Esophagus muscularis mucosa (tissue), 4 donors: ENCODE measurements at regions not wholly inside any gene's neighbourhood (a gene's known extent, or its start where the extent isn't known, plus 50 kb on each side); places are given as distances from the start of the nearest gene placed in this dataset.

ENCODE experiments used
- DNase-seq: peaks from one replicate; pipeline ENCODE4 v3.0.0-alpha.2; 2017; ENCODE audit errors: extremely low spot score
- H3K27ac ChIP-seq, 4 donors: fragments of 200-600 bp; sonication (generic); replicated peaks in 1 of 4; 1 replicate in 3 of 4; 2 replicates in 1 of 4; pipeline ENCODE4 v1.5.1; 2016 to 2019; ENCODE audit warnings: mild to moderate bottlenecking in 1 of 4
- H3K27me3 ChIP-seq, 4 donors: fragments of 200-600 bp; sonication (generic); one replicate each; pipeline versions ENCODE4 v1.5.1 to v1.6.0; 2016 to 2019
- H3K36me3 ChIP-seq, 4 donors: fragments of 200-600 bp; sonication (generic); one replicate each; pipeline ENCODE4 v1.5.1; 2016 to 2019
- H3K4me1 ChIP-seq, 4 donors: fragments of 200-600 bp; sonication (generic); one replicate each; pipeline ENCODE4 v1.5.1; 2016 to 2019
- H3K4me3 ChIP-seq, 4 donors: fragments of 200-600 bp; sonication (generic); 1 replicate in 2 of 4; 2 replicates in 2 of 4; pipeline ENCODE4 v1.5.1; 2016 to 2019; ENCODE audit warnings: mild to moderate bottlenecking in 4 of 4, moderate library complexity in 1 of 4
- H3K9me3 ChIP-seq, 4 donors: fragments of 200-600 bp; sonication (generic); 1 replicate in 3 of 4; 2 replicates in 1 of 4; pipeline ENCODE4 v1.5.1; 2016 to 2019
- EP300 ChIP-seq: sonication (generic); formaldehyde crosslinking; IDR thresholded peaks from one replicate; pipeline ENCODE4 v1.6.1; 2017; ENCODE audit warnings: antibody characterized with exemption
- POLR2A ChIP-seq: fragments of 450-650 bp; IDR thresholded peaks from one replicate; pipeline ENCODE4 v1.6.1; 2017; ENCODE audit warnings: antibody characterized with exemption, moderate library complexity, mild to moderate bottlenecking, low read depth
- POLR2AphosphoS5 ChIP-seq, 2 donors: sonication (generic); formaldehyde crosslinking; IDR thresholded peaks; one replicate each; pipeline ENCODE4 v1.6.1; 2017; ENCODE audit warnings: antibody characterized with exemption in 2 of 2
- WGBS: methylation state at CpG from one replicate; pipeline ENCODE4 v1.1.5; 2018; 5-methylcytosine and 5-hydroxymethylcytosine counted together
- intact Hi-C: fragments of 100-400 bp; cut with DNase I; formaldehyde crosslinking; loops from one replicate; pipeline ENCODE4 v1.15.1; 2023
- TF ChIP-seq, protein P1 (sequence below), 3 experiments: fragments of 200-600 bp in 2 of 3; fragments of 450-650 bp in 1 of 3; sonication (generic) in 2 of 3; IDR thresholded peaks; one replicate each; pipeline ENCODE4 v1.5.1; 2017 to 2019; ENCODE audit warnings: antibody characterized with exemption in 3 of 3, mild to moderate bottlenecking in 2 of 3, moderate library complexity in 1 of 3

DNA sequence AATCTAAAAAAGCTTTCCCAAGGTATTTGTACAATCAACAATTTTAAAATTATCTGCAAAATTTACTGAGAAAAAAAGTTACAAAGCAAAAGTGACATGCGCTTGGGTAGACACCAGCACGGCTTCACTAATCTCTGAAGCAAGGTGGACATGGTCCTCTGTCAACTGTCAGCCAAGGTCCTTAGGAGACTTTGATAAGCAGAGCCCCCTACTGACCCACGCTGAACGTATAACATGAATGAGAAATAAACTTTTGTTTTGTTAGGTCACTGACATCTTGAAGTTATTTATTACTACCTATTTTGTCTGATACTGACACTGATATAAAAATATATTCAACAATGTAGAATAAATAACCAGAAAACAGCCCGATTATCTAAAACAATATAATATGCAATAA is 100.7 kb upstream of the OBI1 start:
- Histone ChIP-seq H3K9me3 (no peaks in the 10 kb centered on the region), H3K4me1 (no peaks in the 10 kb centered on the region), H3K27ac (no peak overlapping the region), H3K4me3 (no peak overlapping the region), H3K27me3 (peaks cover 0 to 7% (median 0%) of the 10 kb centered on the region in 4 donors), H3K36me3 (no peaks in the 10 kb centered on the region)
- no peak for DNase-seq
- TF ChIP-seq EP300 (no peak), POLR2AphosphoS5 (IDR thresholded peaks at IDR 0.05) (no peak), POLR2A (no peak)
- TF ChIP-seq, protein P1, sequence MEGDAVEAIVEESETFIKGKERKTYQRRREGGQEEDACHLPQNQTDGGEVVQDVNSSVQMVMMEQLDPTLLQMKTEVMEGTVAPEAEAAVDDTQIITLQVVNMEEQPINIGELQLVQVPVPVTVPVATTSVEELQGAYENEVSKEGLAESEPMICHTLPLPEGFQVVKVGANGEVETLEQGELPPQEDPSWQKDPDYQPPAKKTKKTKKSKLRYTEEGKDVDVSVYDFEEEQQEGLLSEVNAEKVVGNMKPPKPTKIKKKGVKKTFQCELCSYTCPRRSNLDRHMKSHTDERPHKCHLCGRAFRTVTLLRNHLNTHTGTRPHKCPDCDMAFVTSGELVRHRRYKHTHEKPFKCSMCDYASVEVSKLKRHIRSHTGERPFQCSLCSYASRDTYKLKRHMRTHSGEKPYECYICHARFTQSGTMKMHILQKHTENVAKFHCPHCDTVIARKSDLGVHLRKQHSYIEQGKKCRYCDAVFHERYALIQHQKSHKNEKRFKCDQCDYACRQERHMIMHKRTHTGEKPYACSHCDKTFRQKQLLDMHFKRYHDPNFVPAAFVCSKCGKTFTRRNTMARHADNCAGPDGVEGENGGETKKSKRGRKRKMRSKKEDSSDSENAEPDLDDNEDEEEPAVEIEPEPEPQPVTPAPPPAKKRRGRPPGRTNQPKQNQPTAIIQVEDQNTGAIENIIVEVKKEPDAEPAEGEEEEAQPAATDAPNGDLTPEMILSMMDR (IDR thresholded peaks at IDR 0.05): no peak
- WGBS: 77% methylated on average over 5 of the region's 5 CpGs
- intact Hi-C loops: no loop called here

DNA sequence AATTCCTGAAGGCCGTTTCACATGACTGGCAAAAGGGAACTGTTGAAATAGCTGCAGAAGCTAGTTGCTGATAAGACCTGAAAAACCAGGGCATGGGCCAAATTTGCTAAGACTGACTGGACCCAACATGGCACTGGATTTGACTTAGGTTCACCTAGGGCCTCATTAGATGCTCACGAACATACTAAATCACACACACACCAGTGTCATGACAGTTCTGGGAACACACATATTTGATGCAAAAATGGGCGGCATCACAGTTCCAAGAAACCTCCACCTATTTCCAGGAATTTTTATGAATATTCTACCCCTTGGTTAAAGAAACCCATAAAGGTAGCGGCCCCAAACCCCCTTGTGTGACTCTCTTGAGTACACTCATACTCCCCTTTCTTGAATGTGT is 99.6 kb upstream of the OBI1 start:
- intact Hi-C loops: no loop called here
- peaks cover 0 to 9% (median 0%) of the 10 kb centered on the region in 4 donors for H3K27me3 ChIP-seq

DNA sequence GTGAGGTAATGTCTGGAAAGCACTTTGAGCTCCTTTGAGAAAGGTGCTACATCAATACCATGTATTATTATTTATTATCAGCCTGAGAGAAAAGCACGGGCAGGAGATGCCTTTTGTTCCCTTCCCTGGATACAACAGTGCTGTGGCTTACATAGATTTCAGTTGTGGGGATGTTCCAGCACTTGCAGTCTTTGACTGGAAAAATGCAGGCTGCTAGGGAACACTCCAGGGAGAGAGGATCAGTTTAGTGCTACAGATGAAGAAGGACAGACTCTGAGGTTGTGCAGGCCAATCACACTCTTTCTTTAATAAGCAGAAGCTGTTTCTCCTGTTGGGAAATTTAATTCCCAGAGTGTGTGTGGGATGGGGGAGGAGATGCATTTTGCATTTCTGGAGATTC is 94.5 kb upstream of the OBI1 start:
- DNase-seq: no peak
- Histone ChIP-seq H3K9me3 (no peaks in the 10 kb centered on the region), H3K4me3 (no peak overlapping the region), H3K27ac (no peak overlapping the region), H3K27me3 (peaks cover 0 to 17% (median 0%) of the 10 kb centered on the region in 4 donors), H3K36me3 (no peaks in the 10 kb centered on the region), H3K4me1 (no peaks in the 10 kb centered on the region)
- 44% methylated on average over 1 of the region's 1 CpG for whole genome bisulfite sequencing
- TF ChIP-seq POLR2AphosphoS5 (IDR thresholded peaks at IDR 0.05) (no peak), POLR2A (no peak), EP300 (no peak)
- TF ChIP-seq, protein P1 (IDR thresholded peaks at IDR 0.05): no peak
- intact Hi-C loops: no loop called here

More for the DNA sequence above, 99.6 kb upstream of the OBI1 start:
- WGBS: 71% methylated on average over 4 of the region's 4 CpGs
- no peaks in the 10 kb centered on the region for H3K4me1 ChIP-seq
- TF ChIP-seq, protein P1 (IDR thresholded peaks at IDR 0.05): no peak
- no peak for TF ChIP-seq EP300
- TF ChIP-seq POLR2AphosphoS5 (IDR thresholded peaks at IDR 0.05): no peak
- TF ChIP-seq POLR2A: no peak
- no peak overlapping the region for H3K27ac ChIP-seq
- no peak for DNase-seq
- no peak overlapping the region for H3K4me3 ChIP-seq
- no peaks in the 10 kb centered on the region for H3K36me3 ChIP-seq
- H3K9me3 ChIP-seq: no peaks in the 10 kb centered on the region

DNA sequence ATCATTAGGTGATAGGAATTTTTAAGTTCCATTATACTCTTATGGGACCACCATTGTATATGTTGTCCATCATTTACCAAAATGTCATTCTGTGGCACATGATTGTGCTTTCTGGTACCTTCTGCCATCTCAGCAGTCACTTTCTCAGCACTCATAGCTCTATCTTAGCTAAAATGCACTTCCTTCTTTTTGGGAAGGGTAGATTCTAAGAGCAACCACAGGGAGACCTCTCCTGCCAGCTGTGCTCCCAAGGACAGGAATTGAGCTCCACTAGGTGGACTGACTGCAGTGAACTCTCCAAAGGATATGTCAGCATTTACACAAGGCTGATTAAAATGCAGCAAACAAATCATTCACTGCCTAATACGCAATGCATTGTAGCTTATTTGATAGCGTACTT is 91.8 kb upstream of the OBI1 start:
- H3K4me1 ChIP-seq: no peaks in the 10 kb centered on the region
- H3K9me3 ChIP-seq: no peaks in the 10 kb centered on the region
- TF ChIP-seq EP300 (no peak), POLR2AphosphoS5 (IDR thresholded peaks at IDR 0.05) (no peak), POLR2A (no peak)
- TF ChIP-seq, protein P1 (IDR thresholded peaks at IDR 0.05): no peak
- H3K36me3 ChIP-seq: no peaks in the 10 kb centered on the region
- intact Hi-C loops: no loop called here
- no peak for DNase-seq
- no peak overlapping the region for H3K4me3 ChIP-seq
- WGBS: 97% methylated on average over 2 of the region's 2 CpGs
- no peak overlapping the region for H3K27ac ChIP-seq
- peaks cover 0 to 13% (median 0%) of the 10 kb centered on the region in 4 donors for H3K27me3 ChIP-seq

DNA sequence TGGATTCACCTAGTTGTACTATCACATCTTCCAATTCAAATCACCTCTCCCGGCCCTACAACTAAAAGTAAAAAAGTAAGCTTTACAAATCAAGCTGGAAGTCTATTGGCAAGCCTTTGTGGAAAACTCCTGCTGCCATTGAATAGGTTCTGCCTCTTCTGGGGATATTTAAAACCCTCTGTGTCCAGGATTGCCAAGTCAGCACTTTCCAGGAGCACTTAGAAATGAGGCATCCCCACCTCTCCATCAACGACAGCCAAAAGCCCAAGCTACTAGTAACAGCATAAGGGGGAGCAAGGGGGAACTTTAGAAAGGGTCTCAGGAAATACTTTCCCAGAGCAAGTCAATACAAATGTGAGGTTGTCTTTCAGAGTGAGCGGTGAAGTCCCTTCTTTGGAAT is 85.0 kb upstream of the OBI1 start:
- TF ChIP-seq, protein P1 (IDR thresholded peaks at IDR 0.05): no peak
- no peak for TF ChIP-seq POLR2A
- no peak for TF ChIP-seq EP300
- no peaks in the 10 kb centered on the region for H3K4me1 ChIP-seq
- H3K27me3 ChIP-seq: no peaks in the 10 kb centered on the region
- no peak for DNase-seq
- intact Hi-C loops: no loop called here
- H3K27ac ChIP-seq: no peak overlapping the region
- H3K36me3 ChIP-seq: no peaks in the 10 kb centered on the region
- H3K9me3 ChIP-seq: no peaks in the 10 kb centered on the region
- no peak overlapping the region for H3K4me3 ChIP-seq
- 56% methylated on average over 3 of the region's 3 CpGs for WGBS
